IPS-18a (cell line): ENCODE measurements at regions not wholly inside any gene's neighbourhood (a gene's known extent, or its start where the extent isn't known, plus 50 kb on each side); places are given as distances from the start of the nearest gene placed in this dataset.
"Not testable (repeated sequence)": the region's sequence is repeated elsewhere in the genome, so short reads cannot be mapped to it uniquely, and the experiment has no call there.

Experiments used
- H3K27ac ChIP-seq: one replicate; pipeline ENCODE4 v1.5.1; 2013; ENCODE audit warnings: low read length
- H3K27me3 ChIP-seq: one replicate; pipeline ENCODE4 v1.6.1; 2013; ENCODE audit warnings: mild to moderate bottlenecking, low read length; ENCODE audit not compliant: control insufficient read depth, insufficient read depth
- H3K36me3 ChIP-seq: one replicate; pipeline ENCODE4 v1.6.1; 2013; ENCODE audit warnings: low read depth, low read length; ENCODE audit not compliant: control insufficient read depth
- H3K4me1 ChIP-seq: one replicate; pipeline ENCODE4 v1.6.1; 2013; ENCODE audit warnings: low read depth, low read length; ENCODE audit not compliant: control insufficient read depth
- H3K4me3 ChIP-seq: one replicate; pipeline ENCODE4 v1.5.1; 2013; ENCODE audit warnings: low read length
- H3K9ac ChIP-seq: one replicate; pipeline ENCODE4 v1.6.1; 2013; ENCODE audit warnings: mild to moderate bottlenecking, low read length, moderate library complexity
- H3K9me3 ChIP-seq: one replicate; pipeline ENCODE4 v1.6.1; 2013; ENCODE audit warnings: low read depth, low read length; ENCODE audit not compliant: control insufficient read depth

GRCh38 chr3:67943546-67943945 lies 289.1 kb upstream of the SUCLG2 start:
- H3K9me3 ChIP-seq = no peaks in the 10 kb centered on the region
- H3K4me3 ChIP-seq = no peak overlapping the region
- H3K36me3 ChIP-seq = no peaks in the 10 kb centered on the region
- H3K27me3 ChIP-seq = no peaks in the 10 kb centered on the region
- no peak overlapping the region for H3K27ac ChIP-seq
- peaks cover 9% of the 10 kb centered on the region for H3K4me1 ChIP-seq
- no peak overlapping the region for H3K9ac ChIP-seq

- no peak overlapping the region for H3K9ac ChIP-seq
- H3K27me3 ChIP-seq = no peaks in the 10 kb centered on the region
- no peak overlapping the region for H3K27ac ChIP-seq
- H3K4me3 ChIP-seq = no peak overlapping the region
- no peaks in the 10 kb centered on the region for H3K36me3 ChIP-seq
- H3K9me3 ChIP-seq = no peaks in the 10 kb centered on the region
- no peaks in the 10 kb centered on the region for H3K4me1 ChIP-seq
These were observed 287.1 kb upstream of the SUCLG2 start for GRCh38 chr3:67941433-67942030.

- Histone ChIP-seq H3K36me3 (no peaks in the 10 kb centered on the region), H3K9me3 (no peaks in the 10 kb centered on the region), H3K4me3 (no peak overlapping the region), H3K4me1 (no peaks in the 10 kb centered on the region), H3K9ac (no peak overlapping the region), H3K27me3 (no peaks in the 10 kb centered on the region), H3K27ac (no peak overlapping the region)
These were observed 286.0 kb upstream of the SUCLG2 start for GRCh38 chr3:67940210-67940952.

DNA sequence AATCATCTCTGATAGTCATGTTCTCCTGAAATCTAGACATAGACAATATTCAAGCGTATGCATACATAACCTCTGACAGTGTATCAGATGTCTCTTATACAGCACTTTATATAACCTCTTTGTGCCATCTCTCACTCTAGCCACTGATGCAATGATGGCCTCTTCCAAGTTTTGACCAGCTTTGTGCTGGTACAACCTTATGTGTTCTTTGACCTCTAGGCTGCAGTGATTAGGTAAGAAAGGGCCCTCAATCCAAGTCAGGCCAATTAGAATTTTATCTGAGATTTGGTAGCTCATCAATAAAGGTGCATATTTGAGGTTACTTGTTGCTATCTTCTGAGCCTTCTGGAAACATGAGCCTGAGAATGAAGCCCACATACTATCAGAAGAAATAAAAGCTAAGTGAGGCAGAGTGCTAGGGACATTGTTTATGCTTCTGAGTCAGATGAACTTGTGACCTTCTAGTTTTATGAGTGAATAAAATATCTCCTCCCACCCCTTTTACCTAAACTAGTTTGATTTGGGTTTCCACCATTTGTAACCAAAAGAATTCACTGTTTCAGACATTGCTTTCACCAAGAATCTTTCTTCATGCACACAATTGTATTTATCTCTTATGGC lies 283.2 kb upstream of the SUCLG2 start:
- no peaks in the 10 kb centered on the region for H3K4me1 ChIP-seq
- no peaks in the 10 kb centered on the region for H3K36me3 ChIP-seq
- H3K27ac ChIP-seq = no peak overlapping the region
- no peaks in the 10 kb centered on the region for H3K27me3 ChIP-seq
- H3K4me3 ChIP-seq = no peak overlapping the region
- H3K9ac ChIP-seq = no peak overlapping the region
- H3K9me3 ChIP-seq = peaks cover 3% of the 10 kb centered on the region

DNA sequence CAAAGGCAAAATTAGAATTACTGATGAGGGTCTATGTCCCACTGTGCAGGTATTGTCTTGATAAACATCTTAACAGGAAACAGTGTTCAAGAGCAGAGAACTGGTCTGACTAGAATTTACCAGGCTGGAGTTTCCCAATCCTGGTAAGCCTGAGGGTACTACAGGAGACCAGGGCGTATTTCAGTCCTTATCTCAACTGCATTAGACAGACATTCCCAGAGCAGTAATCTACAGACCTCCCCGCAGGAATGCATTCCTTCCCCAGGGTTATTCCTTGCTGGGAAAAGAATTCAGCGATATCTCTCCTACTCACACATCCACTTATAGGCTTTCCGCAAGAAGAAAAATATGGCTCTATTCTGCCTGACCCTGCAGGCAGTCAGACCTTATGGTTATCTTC lies 276.0 kb upstream of the SUCLG2 start:
- peaks cover 10% of the 10 kb centered on the region for H3K9me3 ChIP-seq
- H3K4me1 ChIP-seq, H3K4me3 ChIP-seq, H3K27me3 ChIP-seq, H3K27ac ChIP-seq, H3K36me3 ChIP-seq, H3K9ac ChIP-seq: not testable (repeated sequence)

- no peak overlapping the region for H3K4me3 ChIP-seq
- H3K27me3 ChIP-seq = no peaks in the 10 kb centered on the region
- no peak overlapping the region for H3K27ac ChIP-seq
- no peaks in the 10 kb centered on the region for H3K36me3 ChIP-seq
- H3K9ac ChIP-seq = no peak overlapping the region
- H3K4me1 ChIP-seq = no peaks in the 10 kb centered on the region
- no peaks in the 10 kb centered on the region for H3K9me3 ChIP-seq
These were observed 269.4 kb upstream of the SUCLG2 start for GRCh38 chr3:67923796-67924195.

- no peaks in the 10 kb centered on the region for H3K9me3 ChIP-seq
- no peak overlapping the region for H3K27ac ChIP-seq
- H3K36me3 ChIP-seq = no peaks in the 10 kb centered on the region
- no peaks in the 10 kb centered on the region for H3K4me1 ChIP-seq
- no peak overlapping the region for H3K9ac ChIP-seq
- H3K4me3 ChIP-seq = no peak overlapping the region
- no peaks in the 10 kb centered on the region for H3K27me3 ChIP-seq
These were observed 266.6 kb upstream of the SUCLG2 start for GRCh38 chr3:67920969-67921368.

DNA sequence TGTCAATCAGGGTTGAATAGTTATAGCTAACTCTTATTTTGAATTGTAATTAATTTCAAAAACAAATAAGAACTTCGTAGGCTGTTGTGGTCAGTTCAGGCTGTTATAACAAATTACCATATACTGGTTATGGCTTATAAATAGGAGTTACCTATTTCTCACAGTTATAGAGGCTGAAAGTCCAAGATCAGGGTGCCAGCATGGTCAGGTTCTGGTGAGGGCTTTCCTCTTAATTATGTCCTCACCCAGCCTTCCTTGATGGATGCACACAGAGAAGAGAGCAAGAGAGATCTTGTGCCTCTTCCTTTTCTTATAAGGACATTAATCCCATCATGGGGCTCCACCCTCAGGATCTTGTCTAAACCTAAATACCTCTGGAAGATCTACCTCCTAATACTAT lies 265.9 kb upstream of the SUCLG2 start:
- no peak overlapping the region for H3K4me3 ChIP-seq
- no peak overlapping the region for H3K9ac ChIP-seq
- H3K36me3 ChIP-seq = no peaks in the 10 kb centered on the region
- no peaks in the 10 kb centered on the region for H3K27me3 ChIP-seq
- H3K9me3 ChIP-seq = no peaks in the 10 kb centered on the region
- H3K4me1 ChIP-seq = no peaks in the 10 kb centered on the region
- H3K27ac ChIP-seq = no peak overlapping the region

GRCh38 chr3:67916353-67916752 lies 261.9 kb upstream of the SUCLG2 start:
- no peak overlapping the region for H3K4me3 ChIP-seq

DNA sequence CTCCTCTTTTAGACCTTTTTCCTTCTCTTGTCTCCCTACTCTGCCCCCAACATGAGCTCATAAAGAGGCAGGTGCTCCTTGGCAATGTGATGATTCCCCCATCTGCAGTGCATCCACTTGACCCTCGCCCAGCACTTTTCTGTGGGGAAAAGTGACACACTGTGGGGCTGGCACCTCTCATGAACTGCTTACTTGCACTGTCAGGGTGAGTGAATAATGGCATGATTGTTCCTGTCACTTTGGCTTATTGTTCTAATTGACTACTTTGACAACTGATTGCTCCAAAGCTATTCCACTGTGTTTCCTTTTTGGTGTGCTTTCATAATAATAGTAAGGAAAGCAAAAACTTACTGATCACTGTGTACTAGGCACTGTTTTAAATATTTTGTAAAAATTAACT lies 253.3 kb upstream of the SUCLG2 start:
- no peak overlapping the region for H3K4me3 ChIP-seq
- H3K27me3 ChIP-seq = no peaks in the 10 kb centered on the region
- H3K36me3 ChIP-seq = no peaks in the 10 kb centered on the region
- H3K9ac ChIP-seq = no peak overlapping the region
- H3K4me1 ChIP-seq = no peaks in the 10 kb centered on the region
- no peaks in the 10 kb centered on the region for H3K9me3 ChIP-seq
- H3K27ac ChIP-seq = no peak overlapping the region

More at GRCh38 chr3:67916353-67916752, 261.9 kb upstream of the SUCLG2 start:
- Histone ChIP-seq H3K36me3 (no peaks in the 10 kb centered on the region), H3K9me3 (no peaks in the 10 kb centered on the region), H3K4me1 (no peaks in the 10 kb centered on the region), H3K9ac (no peak overlapping the region), H3K27ac (no peak overlapping the region), H3K27me3 (no peaks in the 10 kb centered on the region)

DNA sequence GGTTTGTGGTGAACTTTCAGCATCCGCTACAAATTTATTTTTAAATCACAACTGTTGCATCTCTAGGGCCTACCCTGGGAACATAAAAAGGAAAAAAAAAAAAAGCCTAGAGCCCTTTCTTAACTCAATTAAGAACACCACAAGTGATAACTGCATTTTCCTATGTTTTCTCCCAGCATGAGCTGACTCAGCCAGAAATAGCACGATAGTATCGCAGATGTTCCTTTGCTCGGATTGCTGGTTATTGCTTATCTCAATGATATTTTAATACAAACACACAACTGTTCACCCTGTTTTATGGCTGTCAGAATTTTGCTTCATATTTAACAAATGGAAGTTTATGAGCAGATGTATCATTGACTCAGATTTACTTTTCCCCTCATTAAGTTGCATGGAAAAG lies 251.8 kb upstream of the SUCLG2 start:
- Histone ChIP-seq H3K4me1 (no peaks in the 10 kb centered on the region), H3K9ac (no peak overlapping the region), H3K27ac (no peak overlapping the region), H3K4me3 (no peak overlapping the region), H3K36me3 (no peaks in the 10 kb centered on the region), H3K27me3 (no peaks in the 10 kb centered on the region), H3K9me3 (no peaks in the 10 kb centered on the region)

- no peak overlapping the region for H3K27ac ChIP-seq
- no peak overlapping the region for H3K4me3 ChIP-seq
- H3K27me3 ChIP-seq = no peaks in the 10 kb centered on the region
- H3K9ac ChIP-seq = no peak overlapping the region
- H3K4me1 ChIP-seq = no peaks in the 10 kb centered on the region
- no peaks in the 10 kb centered on the region for H3K36me3 ChIP-seq
- no peaks in the 10 kb centered on the region for H3K9me3 ChIP-seq
These were observed 247.3 kb upstream of the SUCLG2 start for GRCh38 chr3:67901681-67902080.
